GM23248 (cell line): ENCODE measurements at regions not wholly inside any gene's neighbourhood (a gene's known extent, or its start where the extent isn't known, plus 50 kb on each side); places are given as distances from the start of the nearest gene placed in this dataset.
"Not testable (repeated sequence)": the region's sequence is repeated elsewhere in the genome, so short reads cannot be mapped to it uniquely, and the experiment has no call there.

Source experiments
- DNase-seq: peaks from one replicate; pipeline ENCODE4 v3.0.0-alpha.2; 2015
- H2AFZ ChIP-seq: fragments of 200-600 bp; sonication (generic); 2 replicates; pipeline ENCODE4 v1.6.1; 2016; ENCODE audit warnings: antibody characterized with exemption
- H3F3A ChIP-seq: fragments of 200-600 bp; sonication (generic); 2 replicates; pipeline ENCODE4 v1.6.1; 2016; ENCODE audit warnings: mild to moderate bottlenecking, antibody characterized with exemption, mixed run types; ENCODE audit not compliant: insufficient read depth
- H3K27ac ChIP-seq: fragments of 200-600 bp; sonication (generic); 2 replicates; pipeline ENCODE4 v1.5.1; 2016; ENCODE audit warnings: mild to moderate bottlenecking
- H3K27me3 ChIP-seq: fragments of 200-600 bp; sonication (generic); replicated peaks from 2 replicates; pipeline ENCODE4 v1.6.1; 2016; ENCODE audit warnings: mild to moderate bottlenecking; ENCODE audit not compliant: insufficient read depth
- H3K36me3 ChIP-seq: fragments of 200-600 bp; sonication (generic); 2 replicates; pipeline ENCODE4 v1.6.1; 2016; ENCODE audit warnings: low read depth, mild to moderate bottlenecking
- H3K4me1 ChIP-seq: fragments of 200-600 bp; sonication (generic); 2 replicates; pipeline ENCODE4 v1.6.1; 2016; ENCODE audit warnings: mild to moderate bottlenecking; ENCODE audit not compliant: insufficient read depth
- H3K4me2 ChIP-seq: fragments of 200-600 bp; sonication (generic); one replicate; pipeline ENCODE4 v1.6.1; 2016; ENCODE audit warnings: mild to moderate bottlenecking; ENCODE audit not compliant: unreplicated experiment
- H3K4me3 ChIP-seq: fragments of 200-600 bp; sonication (generic); 2 replicates; pipeline ENCODE4 v1.5.1; 2016; ENCODE audit warnings: mild to moderate bottlenecking
- H3K79me2 ChIP-seq: fragments of 200-600 bp; sonication (generic); 2 replicates; pipeline ENCODE4 v1.6.1; 2016; ENCODE audit warnings: mild to moderate bottlenecking; ENCODE audit not compliant: insufficient read depth
- H3K9ac ChIP-seq: fragments of 200-600 bp; sonication (generic); 2 replicates; pipeline ENCODE4 v1.6.1; 2016; ENCODE audit warnings: mild to moderate bottlenecking
- H3K9me2 ChIP-seq: fragments of 200-600 bp; sonication (generic); 2 replicates; pipeline ENCODE4 v1.6.1; 2016; ENCODE audit warnings: mixed run types, mild to moderate bottlenecking, moderate library complexity; ENCODE audit not compliant: insufficient read depth
- H3K9me3 ChIP-seq: fragments of 200-600 bp; sonication (generic); one replicate; pipeline ENCODE4 v1.6.1; 2017; ENCODE audit warnings: low read depth
- H4K20me1 ChIP-seq: fragments of 200-600 bp; sonication (generic); 2 replicates; pipeline ENCODE4 v1.6.0; 2016; ENCODE audit not compliant: insufficient read depth
- EZH2 ChIP-seq: fragments of 200-600 bp; sonication (generic); IDR thresholded peaks from 2 replicates; pipeline ENCODE4 v1.6.1; 2018; ENCODE audit warnings: antibody characterized with exemption, mild to moderate bottlenecking; ENCODE audit not compliant: insufficient read depth, poor library complexity, severe bottlenecking
- EZH2phosphoT487 ChIP-seq: fragments of 200-600 bp; sonication (generic); IDR thresholded peaks from 2 replicates; pipeline ENCODE4 v1.6.1; 2018; ENCODE audit warnings: antibody characterized with exemption, moderate library complexity, mild to moderate bottlenecking, low read depth; ENCODE audit not compliant: insufficient read depth
- WGBS, 2 experiments: methylation state at CpG; one replicate each; pipeline ENCODE4 v1.1.6; 2015 to 2017; ENCODE audit warnings: low lambda C conversion rate in 2 of 2, low coverage in 1 of 2; ENCODE audit errors: missing lambda C conversion rate in 2 of 2; 5-methylcytosine and 5-hydroxymethylcytosine counted together
- in situ Hi-C: fragments of 300-500 bp; cut with MboI; formaldehyde crosslinking; loops from 2 replicates; pipeline ENCODE4 v1.15.0; 2020

DNA sequence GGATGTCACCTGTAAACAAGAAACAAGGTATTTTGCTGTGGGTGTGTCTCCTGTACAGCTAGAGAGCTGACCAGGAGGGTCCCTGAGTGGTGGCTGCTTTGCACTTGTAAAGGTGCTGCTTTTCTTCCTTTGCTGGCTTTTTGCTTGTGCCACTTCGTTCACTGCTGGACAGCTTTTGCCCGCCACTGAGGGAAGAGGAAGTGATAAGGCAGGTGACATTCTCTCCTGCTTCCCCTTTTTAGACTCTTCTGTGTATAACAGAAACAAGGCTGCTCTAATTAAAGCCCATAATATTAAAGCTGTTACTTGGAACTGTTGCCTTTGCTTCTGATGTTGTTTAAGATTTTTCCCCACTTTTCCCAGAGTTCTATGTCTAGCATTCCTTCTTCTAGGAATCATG lies 218.6 kb upstream of the TSPY4 start:
- no peaks in the 10 kb centered on the region for H4K20me1 ChIP-seq
- no peaks in the 10 kb centered on the region for H3K27me3 ChIP-seq
- no peak overlapping the region for H3K4me3 ChIP-seq
- WGBS, 2 experiments = 90 to 100% methylated on average over 2 of the region's 2 CpGs
- no peaks in the 10 kb centered on the region for H3K4me1 ChIP-seq
- in situ Hi-C loops = no loop called here
- H3K9ac ChIP-seq = no peak overlapping the region
- no peak overlapping the region for H3K27ac ChIP-seq
- H3K9me3 ChIP-seq = no peaks in the 10 kb centered on the region
- no peak overlapping the region for H2AFZ ChIP-seq
- DNase-seq = no peak
- H3K9me2 ChIP-seq = no peaks in the 10 kb centered on the region
- H3K79me2 ChIP-seq = no peaks in the 10 kb centered on the region
- no peak overlapping the region for H3K4me2 ChIP-seq
- no peaks in the 10 kb centered on the region for H3F3A ChIP-seq
- TF ChIP-seq EZH2 = no peak
- no peak for TF ChIP-seq EZH2phosphoT487
- no peaks in the 10 kb centered on the region for H3K36me3 ChIP-seq

DNA sequence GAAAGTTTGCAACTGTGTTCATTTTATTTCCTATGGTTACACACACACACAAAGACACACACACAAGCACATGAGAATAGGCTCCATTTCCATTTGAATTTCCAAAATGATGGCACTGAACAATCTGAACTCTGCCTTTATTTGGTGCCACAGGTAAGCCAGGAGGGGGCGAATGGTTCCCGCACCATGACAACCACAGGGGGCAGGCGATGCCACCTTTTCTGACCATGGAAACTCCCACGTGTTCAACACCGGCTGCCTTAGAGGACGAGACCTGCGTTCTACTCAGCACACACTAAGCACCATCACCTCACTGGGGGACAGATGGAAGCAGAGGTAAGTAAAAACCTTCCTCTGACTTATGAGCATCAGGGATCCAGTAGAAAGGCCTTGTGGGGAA lies 212.6 kb upstream of the TSPY4 start:
- H3K27me3 ChIP-seq = no peaks in the 10 kb centered on the region
- H3K4me1 ChIP-seq = peaks cover 11% of the 10 kb centered on the region
- H3K9me2 ChIP-seq = no peaks in the 10 kb centered on the region
- whole genome bisulfite sequencing, 2 experiments = 89 to 90% methylated on average over 4 to 7 of the region's 7 CpGs
- H3K4me3 ChIP-seq = no peak overlapping the region
- H3K4me2 ChIP-seq = no peak overlapping the region
- H3K27ac ChIP-seq = no peak overlapping the region
- no peaks in the 10 kb centered on the region for H3K9me3 ChIP-seq
- H3K36me3 ChIP-seq = no peaks in the 10 kb centered on the region
- in situ Hi-C loops = no loop called here
- no peaks in the 10 kb centered on the region for H4K20me1 ChIP-seq
- H3F3A ChIP-seq = peaks cover 7% of the 10 kb centered on the region; the same call in 1 of the 2 replicates
- H2AFZ ChIP-seq = no peak overlapping the region
- no peaks in the 10 kb centered on the region for H3K79me2 ChIP-seq
- no peak for DNase-seq
- no peak for TF ChIP-seq EZH2
- TF ChIP-seq EZH2phosphoT487 = no peak
- H3K9ac ChIP-seq = no peak overlapping the region

DNA sequence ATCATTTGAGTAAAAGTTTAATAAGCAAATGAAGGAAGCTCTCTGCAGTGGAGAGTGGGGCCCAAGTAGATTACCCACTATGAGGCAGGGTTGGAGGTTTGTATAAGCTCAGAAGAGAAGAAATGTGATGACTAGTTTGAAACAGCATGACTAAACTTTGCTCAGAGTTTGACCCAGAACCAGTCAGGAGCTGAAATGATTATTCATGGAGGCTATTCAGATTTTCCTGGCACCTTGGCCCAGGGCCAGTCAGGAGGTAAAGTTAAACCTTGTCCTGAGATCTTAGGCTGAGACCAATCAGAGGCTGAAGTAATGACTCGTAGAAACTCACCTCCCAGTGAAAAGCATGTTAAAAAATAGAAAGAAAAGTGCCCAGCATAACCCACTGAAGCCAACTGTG lies 210.7 kb upstream of the TSPY4 start:
- H3K9ac ChIP-seq = no peak overlapping the region
- H3K27ac ChIP-seq = peak overlapping the region; percentile 65
- H3K79me2 ChIP-seq = no peaks in the 10 kb centered on the region
- in situ Hi-C loops = no loop called here
- H3F3A ChIP-seq = peaks cover 7% of the 10 kb centered on the region; the same call in 1 of the 2 replicates
- WGBS, 2 experiments = 29% methylated on average over 1 of the region's 1 CpG
- DNase-seq = peak; percentile 79
- no peaks in the 10 kb centered on the region for H4K20me1 ChIP-seq
- no peak overlapping the region for H3K4me2 ChIP-seq
- H3K4me1 ChIP-seq = peaks cover 11% of the 10 kb centered on the region
- TF ChIP-seq EZH2phosphoT487 = no peak
- no peak for TF ChIP-seq EZH2
- H3K36me3 ChIP-seq = no peaks in the 10 kb centered on the region
- H3K4me3 ChIP-seq = no peak overlapping the region
- H3K9me2 ChIP-seq = no peaks in the 10 kb centered on the region
- no peaks in the 10 kb centered on the region for H3K9me3 ChIP-seq
- H2AFZ ChIP-seq = no peak overlapping the region
- H3K27me3 ChIP-seq = no peaks in the 10 kb centered on the region

DNA sequence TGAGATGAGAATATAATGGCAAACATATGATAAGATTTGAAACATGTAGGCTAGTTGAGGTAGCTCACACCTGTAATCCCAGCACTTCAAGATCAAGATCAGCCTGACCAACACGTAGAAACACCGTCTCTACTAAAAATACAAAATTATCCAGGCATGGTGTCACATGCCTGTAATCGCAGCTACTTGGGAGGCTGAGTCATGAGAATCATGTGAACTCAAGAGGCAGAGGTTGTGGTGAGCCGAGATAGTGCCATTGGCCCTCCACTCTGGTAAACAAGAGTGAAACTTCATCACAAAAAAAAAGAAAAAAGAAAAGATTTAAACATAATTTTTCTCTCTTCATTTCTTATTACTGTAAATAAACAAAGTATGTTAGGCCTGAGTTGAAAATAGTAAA lies 193.9 kb upstream of the TSPY4 start:
- not testable (repeated sequence) for H3K27ac ChIP-seq
- WGBS, 2 experiments = 14 to 16% methylated on average over 3 to 4 of the region's 4 CpGs

DNA sequence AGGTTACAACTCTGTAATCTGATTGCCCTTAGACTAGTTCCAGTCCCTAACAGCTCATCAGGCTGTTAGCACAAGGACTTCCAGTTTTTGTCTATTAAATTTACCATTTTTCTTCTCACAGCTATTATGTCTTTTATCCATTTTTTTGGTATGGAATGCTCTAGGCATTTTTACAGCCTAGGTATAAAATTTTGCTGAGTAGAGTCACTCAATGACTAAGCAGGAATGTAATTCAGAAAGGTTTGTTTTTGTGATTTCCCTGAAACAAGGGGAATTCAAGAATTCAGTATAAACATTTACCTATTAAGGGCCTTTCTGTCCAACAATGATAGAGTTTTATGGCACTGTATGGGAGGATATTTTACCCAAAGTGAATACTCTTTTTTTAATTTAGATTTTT lies 182.7 kb upstream of the TSPY4 start:
- in situ Hi-C loops, H3K79me2 ChIP-seq, H3K9ac ChIP-seq, H3K4me3 ChIP-seq, H3K9me2 ChIP-seq, H4K20me1 ChIP-seq, H3K36me3 ChIP-seq, H3K27me3 ChIP-seq, H3K9me3 ChIP-seq, H2AFZ ChIP-seq, DNase-seq: not testable (repeated sequence)
- Histone ChIP-seq H3K27ac (peak overlapping the region; percentile 64), H3K4me2 (peak overlapping the region; percentile 34), H3F3A (peaks cover 20% of the 10 kb centered on the region; the same call in 1 of the 2 replicates), H3K4me1 (peaks cover 22% of the 10 kb centered on the region)

More for the DNA sequence above, 193.9 kb upstream of the TSPY4 start:
- H3K9me2 ChIP-seq, H3K4me3 ChIP-seq, in situ Hi-C loops, H3K4me1 ChIP-seq, H3K4me2 ChIP-seq, DNase-seq, H3K9me3 ChIP-seq, H2AFZ ChIP-seq, H3K36me3 ChIP-seq, H3K9ac ChIP-seq, H3K79me2 ChIP-seq, H4K20me1 ChIP-seq, H3F3A ChIP-seq, H3K27me3 ChIP-seq: not testable (repeated sequence)
